Skeletal muscle tissue (tissue), 3 donors: ENCODE measurements at regions not wholly inside any gene's neighbourhood (a gene's known extent, or its start where the extent isn't known, plus 50 kb on each side); places are given as distances from the start of the nearest gene placed in this dataset.

ENCODE experiments used
- H3K27ac ChIP-seq: one replicate; pipeline ENCODE4 v1.7.0; 2013; ENCODE audit warnings: mild to moderate bottlenecking, low read depth, low read length, inconsistent platforms
- H3K27me3 ChIP-seq, 3 donors: one replicate each; pipeline ENCODE4 v1.7.0; 2013; ENCODE audit warnings: low read length in 3 of 3; ENCODE audit not compliant: control insufficient read depth in 3 of 3, insufficient read depth in 3 of 3
- H3K36me3 ChIP-seq, 3 donors: one replicate each; pipeline ENCODE4 v1.7.0; 2013; ENCODE audit warnings: low read length in 3 of 3; ENCODE audit not compliant: control insufficient read depth in 3 of 3, insufficient read depth in 3 of 3
- H3K4me1 ChIP-seq, 3 donors: one replicate each; pipeline ENCODE4 v1.7.0; 2013; ENCODE audit warnings: low read length in 3 of 3, mild to moderate bottlenecking in 3 of 3; ENCODE audit not compliant: control insufficient read depth in 3 of 3, insufficient read depth in 3 of 3
- H3K4me3 ChIP-seq, 3 donors: one replicate each; pipeline ENCODE4 v1.7.0; 2013; ENCODE audit warnings: low read length in 3 of 3
- H3K9ac ChIP-seq, 3 donors: one replicate each; pipeline ENCODE4 v1.7.0; 2013; ENCODE audit warnings: low read length in 3 of 3, mild to moderate bottlenecking in 3 of 3, moderate library complexity in 2 of 3, low read depth in 1 of 3
- H3K9me3 ChIP-seq, 3 donors: one replicate each; pipeline ENCODE4 v1.7.0; 2013; ENCODE audit warnings: low read length in 3 of 3; ENCODE audit not compliant: control insufficient read depth in 3 of 3
- donor health status: Osteomylitis.

GRCh38 chr14:36014236-36014635 is 162.3 kb downstream of the PTCSC3 start:
- no peaks in the 10 kb centered on the region for H3K9me3 ChIP-seq
- no peaks in the 10 kb centered on the region for H3K27me3 ChIP-seq
- H3K27ac ChIP-seq = no peak overlapping the region
- no peaks in the 10 kb centered on the region for H3K36me3 ChIP-seq
- H3K4me1 ChIP-seq = no peaks in the 10 kb centered on the region
- H3K4me3 ChIP-seq = no peak overlapping the region
- H3K9ac ChIP-seq = no peak overlapping the region

- H3K36me3 ChIP-seq = no peaks in the 10 kb centered on the region
- no peak overlapping the region for H3K9ac ChIP-seq
- no peaks in the 10 kb centered on the region for H3K4me1 ChIP-seq
- no peak overlapping the region for H3K27ac ChIP-seq
- H3K4me3 ChIP-seq = no peak overlapping the region
- H3K9me3 ChIP-seq = no peaks in the 10 kb centered on the region
- no peaks in the 10 kb centered on the region for H3K27me3 ChIP-seq
Measured at GRCh38 chr14:36013483-36013882, 163.0 kb downstream of the PTCSC3 start.

- no peaks in the 10 kb centered on the region for H3K27me3 ChIP-seq
- no peaks in the 10 kb centered on the region for H3K36me3 ChIP-seq
- H3K4me1 ChIP-seq = no peaks in the 10 kb centered on the region
- H3K9ac ChIP-seq = no peak overlapping the region
- H3K27ac ChIP-seq = no peak overlapping the region
- no peaks in the 10 kb centered on the region for H3K9me3 ChIP-seq
- H3K4me3 ChIP-seq = no peak overlapping the region
Measured at GRCh38 chr14:36012621-36013020, 163.9 kb downstream of the PTCSC3 start.

GRCh38 chr14:36009643-36010042 is 166.9 kb downstream of the PTCSC3 start:
- no peak overlapping the region for H3K9ac ChIP-seq

GRCh38 chr14:36006623-36007022 is 169.9 kb downstream of the PTCSC3 start:
- Histone ChIP-seq H3K9me3 (no peaks in the 10 kb centered on the region), H3K36me3 (no peaks in the 10 kb centered on the region), H3K27ac (no peak overlapping the region), H3K4me3 (no peak overlapping the region), H3K9ac (no peak overlapping the region), H3K27me3 (no peaks in the 10 kb centered on the region), H3K4me1 (no peaks in the 10 kb centered on the region)

More at GRCh38 chr14:36009643-36010042, 166.9 kb downstream of the PTCSC3 start:
- Histone ChIP-seq H3K4me1 (no peaks in the 10 kb centered on the region), H3K4me3 (no peak overlapping the region), H3K9me3 (no peaks in the 10 kb centered on the region), H3K36me3 (no peaks in the 10 kb centered on the region), H3K27me3 (no peaks in the 10 kb centered on the region), H3K27ac (no peak overlapping the region)

- H3K36me3 ChIP-seq = no peaks in the 10 kb centered on the region
- H3K27ac ChIP-seq = no peak overlapping the region
- H3K9ac ChIP-seq = no peak overlapping the region
- H3K4me3 ChIP-seq = no peak overlapping the region
- H3K27me3 ChIP-seq = no peaks in the 10 kb centered on the region
- no peaks in the 10 kb centered on the region for H3K9me3 ChIP-seq
- no peaks in the 10 kb centered on the region for H3K4me1 ChIP-seq
Measured at GRCh38 chr14:36005670-36006069, 170.9 kb downstream of the PTCSC3 start.

- Histone ChIP-seq H3K4me1 (no peaks in the 10 kb centered on the region), H3K27ac (no peak overlapping the region), H3K27me3 (no peaks in the 10 kb centered on the region), H3K9ac (no peak overlapping the region), H3K4me3 (no peak overlapping the region), H3K9me3 (no peaks in the 10 kb centered on the region), H3K36me3 (no peaks in the 10 kb centered on the region)
Measured at GRCh38 chr14:36001936-36002335, 174.6 kb downstream of the PTCSC3 start.

- Histone ChIP-seq H3K27ac (no peak overlapping the region), H3K36me3 (no peaks in the 10 kb centered on the region), H3K4me3 (no peak overlapping the region), H3K9ac (no peak overlapping the region), H3K4me1 (no peaks in the 10 kb centered on the region), H3K9me3 (no peaks in the 10 kb centered on the region), H3K27me3 (no peaks in the 10 kb centered on the region)
Measured at GRCh38 chr14:35999294-35999693, 173.2 kb downstream of the BRMS1L start.

GRCh38 chr14:35998303-35998702 is 172.2 kb downstream of the BRMS1L start:
- Histone ChIP-seq H3K4me1 (no peaks in the 10 kb centered on the region), H3K9me3 (no peaks in the 10 kb centered on the region), H3K36me3 (no peaks in the 10 kb centered on the region), H3K27me3 (no peaks in the 10 kb centered on the region), H3K4me3 (no peak overlapping the region), H3K9ac (no peak overlapping the region), H3K27ac (no peak overlapping the region)

GRCh38 chr14:35993684-35993960 is 167.5 kb downstream of the BRMS1L start:
- H3K4me3 ChIP-seq = no peak overlapping the region
- no peak overlapping the region for H3K9ac ChIP-seq
- H3K27ac ChIP-seq = no peak overlapping the region
- no peaks in the 10 kb centered on the region for H3K9me3 ChIP-seq
- H3K4me1 ChIP-seq = no peaks in the 10 kb centered on the region
- peaks cover 0 to 2% (median 0%) of the 10 kb centered on the region in 3 donors for H3K27me3 ChIP-seq
- no peaks in the 10 kb centered on the region for H3K36me3 ChIP-seq
